ENCODE measurements at regions not wholly inside any gene's neighbourhood (a gene's known extent, or its start where the extent isn't known, plus 50 kb on each side); places are given as distances from the start of the nearest gene placed in this dataset.
"Not testable (repeated sequence)": the region's sequence is repeated elsewhere in the genome, so short reads cannot be mapped to it uniquely, and the experiment has no call there.

DNA sequence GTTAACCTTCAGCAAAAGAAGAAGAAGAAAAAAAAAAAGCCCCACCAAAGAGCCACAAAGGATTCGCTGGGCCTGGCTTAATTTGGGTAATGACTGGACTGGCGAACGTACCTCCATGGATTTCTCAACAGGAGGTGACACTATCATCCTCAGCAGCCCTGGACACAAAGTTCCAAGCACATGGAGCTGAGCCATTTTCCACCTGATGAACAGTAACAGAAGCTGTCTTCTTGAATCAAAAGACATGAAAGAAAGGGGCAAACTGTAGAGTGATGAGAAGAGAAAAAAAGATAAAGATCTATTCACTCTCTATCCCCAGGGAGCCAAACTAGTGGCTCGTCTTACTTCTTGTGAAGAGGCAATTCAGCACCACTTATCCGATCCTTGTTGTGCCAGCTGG is 150.2 kb upstream of the TRPM3 start:
- no peak for DNase-seq (ENCODE audit: low read depth)

DNA sequence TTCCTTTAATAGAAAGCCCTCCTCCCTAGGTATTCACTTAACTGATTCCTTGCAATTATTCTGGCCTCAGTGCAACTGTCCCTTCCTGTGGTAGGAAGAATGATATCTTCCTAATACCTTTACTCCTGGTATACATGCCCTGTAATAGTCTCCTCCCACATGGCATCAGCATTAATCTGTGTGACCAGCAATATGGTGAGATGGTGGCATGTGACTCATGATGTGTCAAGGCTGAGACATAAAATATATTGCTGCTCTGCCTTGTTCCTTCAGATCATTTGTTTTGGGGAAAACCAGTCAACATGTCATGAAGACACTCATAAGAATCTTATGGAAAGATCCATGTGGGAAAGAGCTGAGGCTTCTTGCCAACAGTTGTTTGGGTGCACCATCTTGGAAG is 149.1 kb upstream of the TRPM3 start:
- no peak for DNase-seq (ENCODE audit: low read depth)

DNA sequence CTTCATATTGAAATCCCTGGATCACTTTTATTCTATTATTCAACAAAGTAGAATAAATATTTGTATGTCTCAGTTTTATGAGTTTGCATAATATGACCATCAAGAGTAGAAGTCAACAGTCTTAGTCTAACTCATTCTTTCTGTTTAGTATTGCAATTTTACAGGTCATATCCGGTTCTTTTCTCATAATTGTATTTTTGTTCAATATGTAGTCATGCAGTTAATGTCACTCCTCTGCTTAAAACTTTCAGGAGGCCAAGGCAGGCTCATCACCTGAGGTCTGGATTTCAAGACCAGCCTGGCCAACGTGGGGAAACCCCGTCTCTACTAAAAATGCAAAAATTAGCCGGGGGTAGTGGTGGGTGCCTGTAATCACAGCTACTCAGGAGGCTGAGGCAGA is 148.4 kb upstream of the TRPM3 start:
- DNase-seq (ENCODE audit: low read depth), result no peak

DNA sequence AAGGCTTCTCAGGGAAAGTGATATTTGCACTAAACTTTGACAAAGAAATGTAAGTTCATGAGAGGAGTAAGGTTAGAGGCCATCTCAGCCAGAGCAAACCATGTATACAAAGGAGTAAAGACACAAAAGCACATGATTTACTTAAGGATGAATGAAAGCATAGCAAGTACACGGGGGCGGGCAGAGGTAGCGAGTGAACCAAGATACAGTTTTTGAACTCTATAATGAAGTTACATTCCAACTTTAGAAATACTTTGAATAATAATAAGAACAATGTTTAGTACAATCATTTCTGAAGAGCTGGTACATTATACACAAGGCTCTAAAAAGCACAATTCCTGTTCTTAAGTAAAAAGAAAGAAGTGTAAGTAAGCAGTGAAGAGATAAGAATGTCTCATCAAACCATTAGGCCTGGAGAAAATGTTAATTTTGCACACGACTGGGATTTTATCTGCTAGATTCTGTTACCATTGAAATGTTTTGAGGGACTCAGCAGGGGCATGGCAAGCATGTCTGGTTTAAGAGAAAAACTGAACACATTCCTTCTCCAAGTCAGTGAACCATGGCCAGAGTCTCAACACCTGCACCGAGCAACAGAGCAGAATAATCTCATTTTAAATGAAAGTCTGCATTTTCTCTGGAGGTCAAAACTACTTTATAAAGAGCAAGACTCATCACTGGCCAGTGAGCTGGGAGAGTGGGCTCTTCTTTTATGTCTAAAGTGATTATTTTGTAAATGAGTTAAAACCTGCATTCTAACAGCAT is 147.6 kb upstream of the TRPM3 start:
- DNase-seq (ENCODE audit: low read depth), result no peak

DNA sequence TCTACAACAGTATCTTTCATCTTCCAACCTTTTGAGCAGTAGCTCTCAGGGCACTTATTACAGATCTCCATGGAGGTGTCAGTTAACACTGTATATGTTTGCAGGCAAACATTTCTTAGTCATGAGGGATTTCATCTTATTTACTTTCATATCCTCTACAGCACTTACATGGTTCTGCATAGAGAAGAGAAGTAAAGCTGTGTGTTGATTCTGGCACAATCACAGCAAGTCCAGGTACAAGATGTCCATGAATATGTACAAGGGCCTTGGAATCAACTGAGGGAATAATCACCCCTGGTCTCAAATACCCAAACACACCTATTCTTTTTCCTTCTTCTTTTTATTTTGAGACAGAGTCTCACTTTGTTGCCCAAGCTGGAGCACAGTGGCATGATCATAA is 142.0 kb upstream of the TRPM3 start:
- DNase-seq (ENCODE audit: low read depth), result no peak

DNA sequence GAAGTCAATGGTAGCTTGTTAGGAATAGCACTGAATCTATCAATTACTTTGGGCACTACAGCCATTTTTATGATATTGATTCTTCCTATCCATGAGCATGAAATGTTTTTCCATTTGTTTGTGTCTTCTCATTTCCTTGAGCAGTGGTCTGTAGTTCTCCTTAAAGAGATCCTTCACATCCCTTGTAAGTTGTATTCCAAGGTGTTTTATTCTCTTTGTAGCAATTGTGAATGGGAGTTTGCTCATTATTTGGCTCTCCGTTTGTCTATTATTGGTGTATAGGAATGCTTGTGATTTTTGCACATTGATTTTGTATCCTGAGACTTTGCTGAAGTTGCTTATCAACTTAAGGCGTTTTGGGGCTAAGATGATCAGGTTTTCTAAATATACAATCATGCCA is 139.0 kb upstream of the TRPM3 start:
- not testable (repeated sequence) for DNase-seq (ENCODE audit: low read depth)

DNA sequence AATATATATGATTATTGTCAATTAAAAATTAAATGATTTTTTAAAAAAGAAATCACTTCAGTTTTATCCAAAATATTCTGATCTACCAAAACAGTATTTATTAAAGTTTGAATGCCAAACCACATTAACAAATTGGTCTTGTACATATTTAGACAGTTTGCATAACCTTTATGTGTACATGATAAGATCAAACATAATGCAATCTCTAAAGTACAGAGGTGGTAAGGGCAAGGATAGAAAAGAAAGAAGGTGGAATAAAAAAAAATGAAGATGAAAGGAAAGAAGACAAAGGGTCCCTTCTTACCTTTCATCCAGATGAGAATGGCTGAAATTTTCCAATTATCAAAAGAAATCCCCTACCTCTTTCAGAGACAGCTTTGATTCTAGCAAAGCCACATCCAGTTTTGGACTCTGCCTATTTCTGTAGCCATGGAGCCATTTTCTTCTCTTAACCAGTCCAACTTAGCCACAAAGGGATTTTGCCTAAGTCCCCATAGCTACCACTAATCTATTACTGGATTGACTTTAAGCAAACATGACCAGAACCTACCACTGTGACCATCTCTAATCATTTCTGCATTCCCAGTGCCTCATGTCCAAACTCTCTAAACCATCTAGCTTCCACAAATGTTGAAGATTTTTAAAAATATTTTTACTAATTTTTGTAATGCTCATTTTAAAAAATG is 133.3 kb upstream of the TRPM3 start:
- DNase-seq (ENCODE audit: low read depth), result no peak

DNA sequence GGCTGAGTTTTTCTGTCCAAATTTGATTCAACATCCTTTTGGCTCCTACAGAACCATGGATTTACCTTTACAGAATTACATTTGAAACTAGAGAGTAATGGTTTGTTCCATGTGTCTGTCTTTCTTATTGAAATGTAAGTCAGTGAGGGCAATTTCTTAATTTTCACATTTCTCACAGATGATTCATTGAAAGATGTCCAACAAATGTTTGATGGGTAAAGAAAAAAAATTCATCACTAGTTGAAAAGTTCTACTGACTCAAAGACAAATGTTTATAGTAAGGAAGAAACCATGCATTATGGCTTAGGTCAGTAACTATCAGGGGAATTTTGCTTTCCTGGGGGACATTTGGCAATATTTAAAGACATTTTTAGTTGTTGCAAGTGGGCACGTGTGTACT is 131.6 kb upstream of the TRPM3 start:
- no peak for DNase-seq (ENCODE audit: low read depth)

DNA sequence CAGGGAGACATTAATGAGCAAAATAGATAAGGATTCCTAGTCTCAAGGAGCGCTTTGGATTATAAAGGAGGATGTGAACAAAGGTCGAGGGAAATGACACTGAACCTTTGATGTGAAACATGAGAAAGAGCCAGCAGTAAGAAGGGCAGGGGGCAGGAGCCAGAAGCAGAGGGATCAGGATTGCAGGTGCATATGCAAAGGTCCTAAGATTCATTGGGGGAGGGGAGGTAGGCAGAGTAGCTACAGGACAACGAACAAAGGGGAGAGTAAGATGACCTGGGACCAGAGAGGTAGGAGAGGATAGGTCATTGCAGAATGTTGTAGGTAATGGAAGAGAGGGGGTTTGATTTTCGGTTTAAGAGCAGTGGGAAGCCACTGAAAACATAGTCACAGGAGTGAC is 129.2 kb upstream of the TRPM3 start:
- no peak for DNase-seq (ENCODE audit: low read depth)

DNA sequence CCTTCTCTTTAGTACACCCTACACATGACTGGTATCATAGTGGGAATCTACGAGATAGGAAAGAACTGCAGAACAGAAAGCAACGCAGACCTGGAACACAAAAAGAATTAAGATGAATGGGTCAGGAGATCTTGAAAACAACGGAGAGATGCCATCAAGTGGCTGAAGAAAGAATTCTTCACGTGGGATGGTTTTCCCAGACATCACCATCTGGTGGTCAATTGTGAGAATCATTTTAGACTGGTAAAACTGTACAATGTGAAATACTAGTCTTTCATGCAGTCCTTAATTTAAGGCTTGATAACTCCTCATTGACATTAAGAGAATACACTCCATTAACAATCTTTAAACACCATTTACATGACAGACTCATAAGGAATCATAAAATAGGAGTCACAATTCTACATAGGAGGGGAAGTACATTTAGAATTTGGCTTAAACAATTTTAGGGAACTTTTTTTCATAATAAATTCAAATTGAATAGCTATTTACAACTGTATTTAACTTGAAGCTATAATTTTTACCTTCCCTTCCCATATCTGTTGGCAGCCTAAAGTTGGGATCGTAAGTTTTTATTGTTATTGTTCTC is 128.4 kb upstream of the TRPM3 start:
- no peak for DNase-seq (ENCODE audit: low read depth)

DNA sequence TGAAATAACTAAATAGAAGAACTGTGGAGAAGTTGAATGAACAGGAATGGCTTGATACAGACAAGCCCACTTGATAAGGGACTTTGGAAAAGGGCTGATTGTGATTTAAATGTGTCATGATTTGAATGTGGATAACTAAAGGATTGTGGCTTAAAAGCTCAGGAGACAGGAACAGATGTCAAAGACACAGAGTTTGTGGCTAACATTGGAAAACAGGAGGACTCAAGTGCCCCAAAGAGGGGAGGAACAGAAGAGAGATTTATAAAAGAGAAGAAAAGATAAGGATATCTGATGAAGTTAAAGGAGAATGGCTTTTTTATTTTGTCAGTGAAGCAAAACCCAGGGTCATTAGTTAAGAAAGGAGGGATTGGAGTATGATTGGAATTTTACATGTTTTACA is 124.2 kb upstream of the TRPM3 start:
- no peak for DNase-seq (ENCODE audit: low read depth)

DNA sequence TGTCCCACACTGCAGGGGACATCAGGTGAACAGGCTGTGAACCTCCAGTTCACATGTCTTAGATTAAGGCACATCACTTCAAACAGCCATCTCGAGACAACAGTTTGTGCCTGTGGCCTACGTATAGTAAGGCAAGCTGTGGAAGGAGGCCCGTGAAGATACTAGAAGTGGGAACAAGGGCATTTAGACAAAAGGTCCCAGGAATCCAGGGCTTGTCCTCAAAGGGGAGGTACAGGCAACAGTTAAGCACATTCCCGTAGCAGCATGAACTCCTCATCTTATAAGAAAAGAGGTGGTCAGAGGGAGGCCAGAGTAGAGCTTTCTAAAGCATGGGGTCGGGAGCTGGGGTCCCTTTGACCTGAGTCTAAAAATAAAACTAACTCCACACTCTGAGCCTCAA is 122.5 kb upstream of the TRPM3 start:
- no peak for DNase-seq (ENCODE audit: low read depth)

DNA sequence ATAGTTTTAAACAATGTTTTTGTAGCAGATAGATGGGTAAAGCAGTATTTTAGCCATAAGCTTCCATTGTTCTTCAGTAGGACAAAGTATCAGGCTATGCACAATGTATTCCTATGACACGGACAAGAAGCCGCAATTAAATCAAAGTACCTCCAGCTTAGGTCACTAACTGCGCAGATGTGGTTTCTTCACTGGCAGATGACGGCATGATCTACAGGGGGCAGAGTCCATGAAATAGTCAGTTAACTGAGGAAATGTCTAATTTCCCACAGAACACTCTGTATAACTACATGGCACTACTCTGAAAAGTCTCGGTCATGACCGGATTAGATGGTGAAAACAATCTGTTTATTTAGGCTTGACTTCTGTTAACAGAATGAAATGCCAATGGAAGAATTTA is 120.7 kb upstream of the TRPM3 start:
- no peak for DNase-seq (ENCODE audit: low read depth)

DNA sequence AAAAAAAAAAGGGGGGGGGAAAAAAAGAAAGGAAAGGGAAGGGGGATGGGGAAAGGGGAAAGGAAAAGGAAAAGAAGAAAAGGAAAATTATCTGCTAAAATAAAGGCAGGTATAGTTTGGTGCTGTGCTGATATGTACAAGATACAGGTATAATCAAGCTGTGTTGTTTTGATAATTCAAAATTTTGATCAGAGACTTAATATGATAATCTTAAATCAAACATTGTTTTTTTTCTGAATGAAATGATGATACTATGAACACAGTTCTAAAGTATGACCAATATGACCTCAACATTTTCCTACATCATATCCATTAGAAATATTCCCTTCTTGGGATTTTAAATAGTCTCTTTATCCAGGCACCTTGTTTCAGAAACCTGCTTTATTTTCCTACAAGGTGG is 115.6 kb upstream of the TRPM3 start:
- DNase-seq (ENCODE audit: low read depth), result no peak

DNA sequence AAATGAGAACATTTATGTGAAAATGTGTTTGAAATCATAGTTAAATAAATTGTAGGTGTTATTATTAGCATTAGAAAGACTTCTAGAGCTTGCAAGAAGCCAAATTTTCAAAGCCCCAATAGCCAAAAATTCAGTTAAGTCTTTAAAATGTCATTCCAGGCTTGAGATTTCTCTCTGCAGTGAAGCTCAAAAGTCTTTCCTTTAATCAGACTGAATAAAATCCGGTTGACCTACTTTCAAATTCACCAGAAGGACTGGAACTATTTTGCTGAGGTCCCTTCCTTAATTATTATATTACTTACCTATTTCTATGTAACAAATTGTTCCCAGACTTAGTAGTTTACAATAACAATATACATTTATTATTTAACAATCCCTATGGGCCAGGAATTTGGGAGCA is 112.2 kb upstream of the TRPM3 start:
- DNase-seq (ENCODE audit: low read depth), result no peak

DNA sequence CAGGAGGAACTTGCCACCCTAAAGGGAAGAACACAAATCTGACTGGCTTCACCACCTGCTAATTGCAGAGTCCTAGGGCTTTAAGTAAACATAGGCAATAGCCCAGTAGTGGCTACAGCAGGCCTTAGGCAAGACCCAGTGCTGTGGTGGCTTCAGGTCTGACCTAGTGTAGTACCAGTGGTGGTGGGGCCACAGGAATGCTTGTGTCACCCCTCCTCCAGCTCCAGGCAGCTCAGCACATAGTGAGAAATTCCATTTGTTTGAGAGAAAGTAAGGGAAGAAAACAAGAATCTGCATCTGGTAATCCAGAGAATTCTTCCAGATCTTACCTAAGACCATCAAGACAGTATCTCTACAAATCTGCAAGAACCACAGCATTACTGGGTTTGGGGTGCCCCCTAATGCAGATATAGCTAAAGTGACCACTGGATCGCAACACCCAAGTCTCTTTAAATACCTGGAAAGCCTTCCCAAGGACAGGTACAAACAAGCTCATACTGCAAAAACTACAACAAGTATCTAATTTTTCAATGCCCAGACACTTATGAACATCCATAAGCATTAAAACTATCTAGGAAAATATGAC is 102.6 kb upstream of the TRPM3 start:
- no peak for DNase-seq (ENCODE audit: low read depth)

DNA sequence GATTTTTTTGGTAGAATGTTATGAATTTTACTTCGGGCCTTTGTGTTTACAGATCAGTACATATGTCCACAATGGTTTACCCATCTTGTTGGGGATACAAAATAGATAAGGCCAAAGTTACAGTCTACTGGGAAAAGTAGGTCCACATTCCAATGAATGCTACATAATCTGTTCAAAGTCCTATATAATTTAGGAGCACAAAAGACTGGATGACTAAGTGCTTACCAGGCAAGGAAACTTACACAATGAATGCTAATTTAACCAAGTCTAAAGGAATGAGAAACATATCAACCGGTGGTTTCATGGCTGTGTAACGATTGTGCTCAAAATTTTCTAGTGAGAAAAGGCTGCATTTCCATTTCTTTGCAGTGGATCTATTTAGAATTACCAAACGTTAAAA is 97.4 kb upstream of the TRPM3 start:
- DNase-seq (ENCODE audit: low read depth), result no peak

DNA sequence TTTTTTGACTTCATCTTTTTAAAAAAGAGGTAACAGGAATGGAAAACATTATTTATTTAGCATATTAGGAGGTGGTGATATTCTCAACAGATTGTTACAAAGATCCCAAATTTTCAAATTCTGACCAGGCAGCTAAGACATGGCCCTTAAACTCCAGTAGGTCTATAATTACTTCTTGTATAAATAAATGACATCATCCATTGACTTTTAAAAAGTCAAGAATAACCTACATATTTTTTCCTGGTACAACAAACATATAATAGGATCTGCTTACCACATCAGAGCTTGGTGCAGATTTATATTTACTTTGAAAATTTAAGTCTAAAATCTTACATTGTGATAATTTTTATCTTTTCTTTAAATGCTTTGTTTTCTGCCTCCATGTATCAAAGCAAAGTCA is 92.2 kb upstream of the TRPM3 start:
- DNase-seq (ENCODE audit: low read depth), result no peak

DNA sequence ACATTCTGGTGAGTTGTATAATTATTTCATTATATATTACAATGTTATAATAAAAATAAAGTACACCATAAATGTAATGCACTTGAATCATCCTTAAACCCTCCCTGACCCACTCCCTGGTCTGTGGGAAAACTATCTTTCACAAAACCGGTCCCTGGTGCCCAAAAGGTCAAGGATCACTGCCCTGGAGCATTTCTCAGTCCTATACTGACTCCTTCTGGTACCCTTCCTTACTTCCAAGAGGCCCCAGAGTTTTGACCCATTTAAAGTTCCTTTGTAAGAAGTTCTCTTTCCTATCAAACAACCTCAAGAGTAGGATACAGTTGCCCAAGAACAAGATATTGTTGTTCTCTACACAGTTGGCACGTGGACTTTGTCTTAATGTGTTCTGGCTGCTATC is 88.9 kb upstream of the TRPM3 start:
- DNase-seq (ENCODE audit: low read depth), result no peak

DNA sequence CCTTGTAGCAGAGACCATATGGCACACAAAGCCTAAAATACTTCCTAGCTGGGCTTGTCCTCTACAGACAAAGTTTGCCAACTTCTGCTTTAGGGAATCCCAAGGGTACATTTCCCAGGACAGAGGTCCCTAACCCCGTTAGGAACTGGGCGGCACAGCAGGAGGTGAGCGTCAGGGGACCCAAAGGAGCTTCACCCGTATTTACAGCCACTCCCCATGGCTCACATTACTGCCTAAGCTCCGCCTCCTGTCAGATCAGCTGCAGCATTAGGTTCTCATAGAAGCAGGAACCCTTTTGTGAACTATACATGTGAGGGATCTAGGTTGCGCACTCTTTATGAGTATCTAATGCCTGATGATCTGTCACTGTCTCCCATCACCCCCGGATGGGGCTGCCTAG is 88.5 kb upstream of the TRPM3 start:
- DNase-seq (ENCODE audit: low read depth), result no peak

DNA sequence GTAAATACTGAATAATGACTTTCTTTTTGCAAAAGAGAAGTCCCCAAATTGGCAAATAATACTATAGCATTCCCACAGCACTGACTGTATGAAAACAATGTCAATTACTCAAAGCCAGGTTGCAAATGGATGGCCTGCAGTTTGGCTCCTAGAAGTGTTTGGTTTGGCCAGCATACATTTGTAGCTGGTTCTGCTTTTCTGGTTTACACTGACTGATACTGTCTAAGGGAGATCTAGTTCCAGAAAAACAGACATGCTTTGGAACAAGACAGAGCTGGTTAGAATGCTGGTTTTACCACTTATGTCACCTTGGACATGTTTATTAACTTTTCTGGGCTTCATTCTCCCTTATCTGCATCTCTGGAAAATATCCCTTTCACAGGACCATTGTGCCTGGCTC is 81.5 kb upstream of the TRPM3 start:
- no peak for DNase-seq (ENCODE audit: low read depth)

DNA sequence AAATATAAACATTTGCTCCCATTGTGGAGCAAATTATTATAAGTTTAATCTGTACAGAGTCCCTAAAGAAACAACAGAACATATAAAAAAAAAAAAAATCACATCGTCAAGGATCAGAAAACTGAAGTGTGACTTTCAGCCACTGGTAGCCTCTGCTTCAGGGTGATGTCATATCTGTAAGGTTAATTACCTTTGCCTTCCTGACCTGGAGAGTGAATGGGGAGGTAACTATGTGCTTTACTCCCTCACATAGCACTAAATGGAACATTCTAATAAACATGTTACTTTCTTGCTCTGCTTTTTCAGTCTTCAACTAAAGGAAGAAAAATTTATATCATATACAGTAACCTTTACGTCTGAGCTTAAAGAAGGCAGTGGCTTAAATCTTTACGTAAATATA is 70.3 kb upstream of the TRPM3 start:
- DNase-seq (ENCODE audit: low read depth), result no peak

DNA sequence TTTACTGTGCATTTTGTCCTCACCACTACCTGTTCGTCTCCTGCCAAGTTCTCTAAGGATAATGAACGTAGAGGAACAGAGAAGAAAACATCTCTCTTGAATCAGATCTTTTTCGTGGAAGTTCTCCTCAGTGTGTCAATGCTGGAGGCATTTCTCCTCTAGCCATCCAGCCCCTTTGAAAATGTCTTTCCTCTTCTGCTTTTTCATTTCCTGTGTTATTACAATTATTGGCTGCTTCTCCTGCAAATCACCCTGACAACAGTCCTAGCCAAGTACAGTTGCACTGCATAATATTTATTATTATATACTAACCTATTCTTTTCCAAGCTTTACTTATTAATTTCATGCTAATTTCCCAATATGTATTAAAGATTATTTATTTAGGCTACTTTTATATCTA is 61.8 kb upstream of the TRPM3 start:
- DNase-seq (ENCODE audit: low read depth), result no peak
